ENCODE measurements at regions not wholly inside any gene's neighbourhood (a gene's known extent, or its start where the extent isn't known, plus 50 kb on each side); places are given as distances from the start of the nearest gene placed in this dataset.

- no peak for TF ChIP-seq CTCF (IDR thresholded peaks at IDR 0.05)
- no peak for TF ChIP-seq POLR2A (IDR thresholded peaks at IDR 0.05)
These were observed 291.8 kb upstream of the HS6ST1 start for GRCh38 chr2:128610496-128610895.

All from testis (tissue), 2 donors.